Neural progenitor cell (in vitro differentiated cells): ENCODE measurements at regions not wholly inside any gene's neighbourhood (a gene's known extent, or its start where the extent isn't known, plus 50 kb on each side); places are given as distances from the start of the nearest gene placed in this dataset.
"Not testable (repeated sequence)": the region's sequence is repeated elsewhere in the genome, so short reads cannot be mapped to it uniquely, and the experiment has no call there.

Source experiments
- EZH2 ChIP-seq: fragments of 200-600 bp; sonication (generic); IDR thresholded peaks from 2 replicates; pipeline ENCODE4 v1.6.1; 2017; ENCODE audit warnings: antibody characterized with exemption, mild to moderate bottlenecking, moderate library complexity
- TF ChIP-seq, protein P1 (sequence below): fragments of 200-600 bp; sonication (generic); IDR thresholded peaks from 2 replicates; pipeline ENCODE4 v1.5.1; 2017; ENCODE audit warnings: antibody characterized with exemption, mild to moderate bottlenecking

DNA sequence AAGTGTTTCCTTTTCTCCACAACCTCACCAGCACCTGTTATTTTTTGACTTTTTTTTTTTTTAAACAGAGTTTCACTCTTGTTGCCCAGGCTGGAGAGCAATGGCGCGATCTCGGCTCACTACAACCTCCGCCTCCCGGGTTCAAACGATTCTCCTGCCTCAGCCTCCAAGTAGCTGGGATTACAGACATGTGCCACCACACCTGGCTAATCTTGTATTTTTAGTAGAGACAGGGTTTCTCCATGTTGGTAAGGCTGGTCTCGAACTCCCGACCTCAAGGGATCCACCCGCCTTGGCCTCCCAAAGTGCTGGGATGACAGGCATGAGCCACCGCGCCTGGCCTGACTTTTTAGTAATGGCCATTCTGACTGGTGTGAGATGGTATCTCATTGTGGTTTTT, 123.2 kb upstream of the CCND2 start:
- TF ChIP-seq, protein P1, sequence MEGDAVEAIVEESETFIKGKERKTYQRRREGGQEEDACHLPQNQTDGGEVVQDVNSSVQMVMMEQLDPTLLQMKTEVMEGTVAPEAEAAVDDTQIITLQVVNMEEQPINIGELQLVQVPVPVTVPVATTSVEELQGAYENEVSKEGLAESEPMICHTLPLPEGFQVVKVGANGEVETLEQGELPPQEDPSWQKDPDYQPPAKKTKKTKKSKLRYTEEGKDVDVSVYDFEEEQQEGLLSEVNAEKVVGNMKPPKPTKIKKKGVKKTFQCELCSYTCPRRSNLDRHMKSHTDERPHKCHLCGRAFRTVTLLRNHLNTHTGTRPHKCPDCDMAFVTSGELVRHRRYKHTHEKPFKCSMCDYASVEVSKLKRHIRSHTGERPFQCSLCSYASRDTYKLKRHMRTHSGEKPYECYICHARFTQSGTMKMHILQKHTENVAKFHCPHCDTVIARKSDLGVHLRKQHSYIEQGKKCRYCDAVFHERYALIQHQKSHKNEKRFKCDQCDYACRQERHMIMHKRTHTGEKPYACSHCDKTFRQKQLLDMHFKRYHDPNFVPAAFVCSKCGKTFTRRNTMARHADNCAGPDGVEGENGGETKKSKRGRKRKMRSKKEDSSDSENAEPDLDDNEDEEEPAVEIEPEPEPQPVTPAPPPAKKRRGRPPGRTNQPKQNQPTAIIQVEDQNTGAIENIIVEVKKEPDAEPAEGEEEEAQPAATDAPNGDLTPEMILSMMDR: not testable (repeated sequence)
- TF ChIP-seq EZH2: not testable (repeated sequence)
